NCI-H345 treated with DMSO at 0.1 percent for 48 hours (cell line): ENCODE measurements at regions not wholly inside any gene's neighbourhood (a gene's known extent, or its start where the extent isn't known, plus 50 kb on each side); places are given as distances from the start of the nearest gene placed in this dataset.
"Not testable (repeated sequence)": the region's sequence is repeated elsewhere in the genome, so short reads cannot be mapped to it uniquely, and the experiment has no call there.

Experiments
- DNase-seq: peaks from one replicate; lab custom pipeline; 2025; ENCODE audit not compliant: unreplicated experiment; lab: John Stamatoyannopoulos, UW

DNA sequence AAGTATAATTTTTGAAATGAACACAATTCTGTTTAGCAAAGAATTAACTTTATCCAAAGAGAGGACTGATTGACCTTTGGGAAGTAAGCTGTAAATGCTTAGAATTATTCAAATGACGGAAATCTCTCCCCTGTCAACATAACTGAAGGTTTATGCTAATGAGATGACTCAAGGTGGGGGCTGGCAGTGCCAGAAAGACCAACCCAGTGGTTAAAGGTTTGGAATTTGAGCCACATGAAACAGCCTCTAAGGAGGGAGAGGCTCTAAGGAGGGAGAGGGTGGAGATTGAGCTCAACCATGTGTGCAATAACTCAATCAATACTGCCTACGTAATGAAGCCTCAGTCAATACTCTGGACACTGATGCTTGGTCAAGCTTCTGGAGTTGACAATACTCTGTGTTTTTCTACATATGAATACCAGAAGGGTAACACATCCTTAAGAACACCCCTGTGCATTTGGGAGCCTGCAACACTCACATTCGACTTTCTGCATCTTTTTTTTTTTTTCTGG lies 123.4 kb upstream of the TENT5A start:
- no peak for DNase-seq

DNA sequence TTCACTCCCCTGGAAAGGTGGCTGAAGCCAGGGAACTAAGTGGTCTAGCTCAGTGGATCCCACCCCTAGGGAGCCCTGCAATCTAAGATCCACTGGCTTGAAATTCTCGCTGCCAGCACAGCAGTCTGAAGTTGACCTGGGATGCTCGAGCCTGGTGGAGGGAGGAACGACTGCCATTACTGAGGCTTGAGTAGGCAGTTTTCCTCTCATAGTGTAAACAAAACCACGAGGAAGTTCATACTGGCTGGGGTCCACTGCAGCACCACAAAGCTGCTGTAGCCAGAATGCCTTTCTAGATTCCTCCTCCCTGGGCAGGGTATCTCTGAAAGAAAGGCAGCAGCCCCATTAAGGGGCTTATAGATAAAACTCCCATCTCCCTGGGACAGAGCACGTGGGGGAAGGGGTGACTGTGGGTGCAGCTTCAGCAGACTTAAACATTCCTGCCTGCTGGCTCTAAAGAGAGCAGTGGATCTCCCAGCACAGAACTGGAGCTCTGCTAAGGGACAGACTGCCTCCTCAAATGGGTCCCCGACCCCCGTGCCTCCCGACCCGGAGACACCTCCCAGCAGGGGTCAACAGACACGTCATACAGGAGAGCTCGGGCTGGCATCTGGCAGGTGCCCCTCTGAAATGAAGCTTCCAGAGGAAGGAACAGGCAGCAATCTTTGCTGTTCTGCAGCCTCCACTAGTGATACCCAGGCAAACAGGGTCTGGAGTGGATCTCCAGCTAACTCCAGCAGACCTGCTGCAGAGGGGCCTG lies 117.4 kb upstream of the TENT5A start:
- not testable (repeated sequence) for DNase-seq

GRCh38 chr6:81865712-81866111 lies 113.2 kb upstream of the TENT5A start:
- no peak for DNase-seq

GRCh38 chr6:81864124-81864523 lies 111.6 kb upstream of the TENT5A start:
- DNase-seq: no peak

DNA sequence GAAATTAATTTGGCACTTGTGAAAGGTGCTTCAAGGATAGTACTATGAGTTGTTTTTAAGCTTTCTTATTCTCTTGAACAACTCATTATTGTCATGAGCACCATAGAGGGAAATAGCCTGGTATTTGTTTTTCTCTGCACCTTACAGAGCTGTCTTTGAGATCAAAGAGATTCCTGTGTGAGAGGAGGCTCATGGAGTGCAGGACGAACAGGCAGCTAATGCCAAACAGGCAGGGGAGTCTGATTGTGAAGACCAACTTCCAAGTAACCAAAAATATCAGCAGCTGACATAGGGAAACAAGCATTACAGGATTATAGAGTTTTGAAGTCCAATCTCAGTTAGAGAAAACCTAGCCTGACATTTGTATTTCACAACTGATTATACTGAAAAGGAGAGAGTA lies 110.6 kb upstream of the TENT5A start:
- no peak for DNase-seq

DNA sequence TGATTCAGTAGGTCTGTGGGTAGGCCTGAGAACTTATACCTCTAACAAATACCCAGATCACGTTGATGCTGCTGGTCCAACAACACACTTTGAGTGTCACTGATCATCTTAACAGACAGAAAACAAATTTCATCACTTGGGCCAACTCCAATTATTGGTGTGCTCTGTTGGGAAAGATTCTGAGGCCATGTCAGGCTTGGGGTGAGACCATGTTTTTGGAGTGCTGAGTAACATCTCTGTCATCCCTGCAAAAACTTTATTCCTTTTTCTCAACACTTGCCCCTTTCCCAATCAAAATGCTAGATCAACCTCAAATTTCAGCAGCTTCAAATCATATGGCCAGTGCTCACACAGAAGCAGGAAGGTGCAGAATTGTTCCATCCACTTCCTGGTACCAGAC lies 108.8 kb upstream of the TENT5A start:
- DNase-seq: no peak

DNA sequence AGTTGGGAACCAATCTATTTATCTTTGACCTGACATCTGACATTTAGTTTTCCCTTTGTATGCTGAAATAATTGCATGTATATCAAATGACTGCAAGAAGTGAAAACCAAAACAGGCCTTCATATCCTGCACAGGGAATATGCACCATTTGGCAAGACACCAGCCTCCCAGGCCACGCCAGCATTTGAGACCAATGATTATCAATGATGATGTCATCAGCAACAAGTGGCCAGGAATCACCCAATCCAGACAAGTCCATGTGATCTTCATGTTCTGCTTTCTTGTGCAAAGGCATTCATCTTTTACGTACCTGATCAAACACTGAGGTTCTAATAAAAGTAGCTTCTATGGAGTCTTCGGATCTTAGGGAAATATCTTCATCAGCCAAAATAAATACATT lies 107.4 kb upstream of the TENT5A start:
- no peak for DNase-seq

DNA sequence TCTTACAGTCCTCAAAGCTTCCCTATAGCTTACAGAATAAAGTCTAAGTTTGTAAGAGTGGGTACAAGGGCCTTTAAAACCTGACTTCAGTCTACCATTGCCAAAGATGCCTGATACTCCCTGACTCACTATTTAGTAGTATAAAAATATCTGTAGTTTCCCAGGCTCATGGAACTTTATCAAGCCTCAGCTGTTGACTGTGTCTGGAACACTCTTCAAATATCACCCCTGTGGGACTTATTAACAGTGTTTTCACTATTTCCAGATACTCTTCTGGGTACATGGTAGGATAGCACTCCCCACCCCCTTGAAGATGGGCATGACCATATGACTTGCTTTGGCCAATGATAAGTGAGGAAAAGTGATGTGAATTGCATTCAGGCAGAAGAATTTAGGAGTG lies 105.3 kb upstream of the TENT5A start:
- no peak for DNase-seq

GRCh38 chr6:81856872-81857271 lies 104.4 kb upstream of the TENT5A start:
- no peak for DNase-seq

DNA sequence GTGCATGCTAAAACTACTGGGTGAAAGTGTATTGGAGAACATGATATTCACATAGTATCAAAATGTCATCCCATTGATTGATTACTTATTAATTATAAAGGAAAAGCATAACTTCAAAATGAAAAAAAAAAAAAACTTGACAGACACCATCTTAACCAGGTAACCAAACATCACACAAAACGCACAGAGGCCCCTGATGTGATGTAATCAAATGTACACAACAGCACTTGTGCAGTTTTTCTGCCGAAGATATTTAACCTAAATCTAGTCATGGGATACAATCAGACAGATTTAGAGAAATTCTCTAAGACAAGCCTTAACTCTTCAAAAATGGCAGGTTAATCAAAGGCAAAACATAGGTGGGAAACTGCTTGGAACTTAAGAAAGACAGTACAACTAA lies 102.0 kb upstream of the TENT5A start:
- DNase-seq: no peak

DNA sequence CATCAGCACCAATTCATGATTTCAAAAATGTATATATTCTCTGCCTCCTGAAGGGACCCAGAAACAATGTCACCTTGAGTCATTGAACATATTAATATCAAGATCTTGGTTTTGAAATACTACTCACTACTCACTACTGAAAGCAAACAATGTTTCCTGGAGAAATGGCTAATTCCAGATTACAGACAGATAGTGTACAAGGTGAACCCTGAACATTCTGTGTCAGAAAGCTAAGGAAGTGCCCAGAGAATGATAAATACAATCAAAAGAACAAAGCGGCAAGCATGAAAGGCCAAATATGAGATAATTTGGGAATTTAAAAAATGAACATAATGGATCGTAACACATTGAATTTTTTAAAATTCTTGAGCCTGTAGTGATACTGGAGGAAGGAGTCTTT lies 101.5 kb upstream of the TENT5A start:
- no peak for DNase-seq

DNA sequence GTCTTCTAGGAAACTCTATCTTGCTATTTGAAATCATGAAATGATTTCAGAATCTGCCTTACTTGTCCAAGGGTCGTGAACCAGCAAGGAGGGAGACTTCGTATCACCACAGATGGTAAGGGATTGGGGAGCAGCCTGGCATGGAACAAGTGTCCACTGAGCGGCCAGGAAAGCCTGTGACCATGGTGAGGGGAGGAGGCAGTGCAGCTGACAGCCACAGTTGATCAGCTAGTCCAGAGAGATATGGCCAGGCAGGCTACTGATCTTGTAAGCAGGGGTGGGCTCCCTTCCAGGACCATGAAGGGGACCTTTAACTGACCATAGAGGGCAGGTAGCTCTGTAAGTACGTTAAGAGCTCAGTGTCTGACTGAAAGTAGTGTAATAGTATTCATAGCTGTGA lies 96.8 kb upstream of the TENT5A start:
- no peak for DNase-seq

GRCh38 chr6:81847866-81848265 lies 95.4 kb upstream of the TENT5A start:
- DNase-seq: no peak

GRCh38 chr6:81844686-81845085 lies 92.2 kb upstream of the TENT5A start:
- DNase-seq: no peak

DNA sequence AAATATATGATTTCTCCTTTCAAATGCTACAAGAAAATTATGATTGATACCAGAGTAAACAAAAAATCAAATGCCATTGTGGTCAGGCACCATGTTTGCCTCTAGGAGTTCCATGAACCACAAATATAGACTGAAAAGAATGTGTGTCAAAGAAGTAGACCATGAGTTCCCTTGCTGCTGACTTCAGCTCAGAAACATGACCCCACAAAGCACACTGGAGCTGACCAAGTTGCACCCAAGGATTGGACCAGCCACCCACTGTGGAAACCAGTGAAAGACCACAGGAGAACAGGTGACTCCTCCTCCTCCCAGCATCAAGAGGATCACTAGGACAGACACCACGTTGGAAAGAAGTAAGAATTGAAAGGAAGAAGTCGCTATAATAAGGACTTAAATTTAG lies 90.8 kb upstream of the TENT5A start:
- DNase-seq: no peak

GRCh38 chr6:81842254-81842653 lies 89.8 kb upstream of the TENT5A start:
- DNase-seq: no peak

GRCh38 chr6:81838724-81839426 lies 86.4 kb upstream of the TENT5A start:
- DNase-seq: no peak

DNA sequence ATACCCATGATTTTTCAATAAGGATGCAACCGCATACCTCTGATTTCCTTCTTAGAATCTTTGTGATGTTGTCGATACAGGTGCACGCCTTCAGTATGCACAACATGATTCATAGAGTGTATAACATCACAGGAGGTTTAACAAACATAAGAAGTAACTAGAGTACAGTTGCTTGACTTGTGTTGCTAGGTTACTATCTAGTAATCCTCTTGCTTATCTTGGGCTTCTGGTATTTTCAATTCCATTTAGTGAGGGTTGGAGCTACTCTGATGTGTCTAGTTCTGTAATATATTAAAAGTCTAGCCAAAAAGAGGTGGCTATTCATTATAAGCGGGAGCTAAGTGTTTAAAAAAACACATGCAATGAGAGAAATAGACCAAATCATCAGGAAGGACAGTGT lies 85.5 kb upstream of the TENT5A start:
- no peak for DNase-seq

DNA sequence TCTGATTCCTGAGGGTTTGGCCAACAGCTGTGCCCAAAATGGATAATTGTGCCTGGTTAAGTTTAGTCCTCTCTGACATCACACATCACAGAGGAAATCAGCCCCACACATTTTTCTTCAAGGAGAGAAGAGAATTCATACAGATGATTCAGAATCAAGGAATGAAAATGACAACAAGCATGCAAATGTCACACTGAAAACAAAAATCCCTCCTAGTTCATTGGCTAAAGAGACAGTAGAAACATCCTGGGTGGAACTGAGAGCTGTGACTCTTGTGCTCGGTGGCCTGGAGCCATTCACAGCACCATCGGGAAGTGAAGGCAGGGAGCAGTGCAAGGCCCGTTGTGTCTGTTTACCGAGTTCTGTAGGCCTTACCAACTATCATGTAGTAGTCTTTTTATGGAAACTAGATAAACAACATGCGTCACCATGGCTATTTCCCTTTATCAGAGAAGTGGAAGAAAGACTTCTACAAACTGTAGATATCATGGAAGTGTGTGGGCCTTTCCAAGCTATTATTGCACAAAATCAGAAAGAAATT lies 81.7 kb upstream of the TENT5A start:
- no peak for DNase-seq

GRCh38 chr6:81832304-81832703 lies 79.8 kb upstream of the TENT5A start:
- no peak for DNase-seq

- DNase-seq: no peak
These were observed 78.8 kb upstream of the TENT5A start for GRCh38 chr6:81831274-81831673.

GRCh38 chr6:81826784-81827183 lies 74.3 kb upstream of the TENT5A start:
- no peak for DNase-seq
